Stimulated activated naive CD8-positive, alpha-beta T cell treated with anti-CD3 and anti-CD28 coated beads, Interleukin-15, amount 100 ng/mL, for 72 hours (primary cell): ENCODE measurements at regions not wholly inside any gene's neighbourhood (a gene's known extent, or its start where the extent isn't known, plus 50 kb on each side); places are given as distances from the start of the nearest gene placed in this dataset.
"Not testable (repeated sequence)": the region's sequence is repeated elsewhere in the genome, so short reads cannot be mapped to it uniquely, and the experiment has no call there.

Experiments used
- ATAC-seq: fragments of 150-1000 bp; cut with Tn5 transposase; 2 replicates; pipeline ENCODE4 v1.10.0; 2021; ENCODE audit warnings: mild to moderate bottlenecking, moderate library complexity
- DNase-seq, 2 donors: peaks; one replicate each; pipeline ENCODE4 v3.0.0; 2021 to 2022
- H3K27ac Mint-ChIP-seq, 2 donors: one replicate each; pipeline ENCODE4 v1.8.0; 2022; ENCODE audit warnings: mild to moderate bottlenecking in 2 of 2, mixed read lengths in 2 of 2, moderate library complexity in 2 of 2
- H3K27me3 Mint-ChIP-seq: one replicate; pipeline ENCODE4 v1.8.0; 2022; ENCODE audit warnings: mixed read lengths
- H3K4me1 Mint-ChIP-seq: one replicate; pipeline ENCODE4 v1.8.0; 2022; ENCODE audit warnings: mild to moderate bottlenecking, mixed read lengths
- H3K4me3 Mint-ChIP-seq, 2 donors: one replicate each; pipeline ENCODE4 v1.8.0; 2022; ENCODE audit warnings: mild to moderate bottlenecking in 2 of 2, mixed read lengths in 2 of 2, moderate library complexity in 1 of 2
- H3K9me3 Mint-ChIP-seq, 2 donors: one replicate each; pipeline ENCODE4 v1.8.0; 2022; ENCODE audit warnings: mixed read lengths in 2 of 2

DNA sequence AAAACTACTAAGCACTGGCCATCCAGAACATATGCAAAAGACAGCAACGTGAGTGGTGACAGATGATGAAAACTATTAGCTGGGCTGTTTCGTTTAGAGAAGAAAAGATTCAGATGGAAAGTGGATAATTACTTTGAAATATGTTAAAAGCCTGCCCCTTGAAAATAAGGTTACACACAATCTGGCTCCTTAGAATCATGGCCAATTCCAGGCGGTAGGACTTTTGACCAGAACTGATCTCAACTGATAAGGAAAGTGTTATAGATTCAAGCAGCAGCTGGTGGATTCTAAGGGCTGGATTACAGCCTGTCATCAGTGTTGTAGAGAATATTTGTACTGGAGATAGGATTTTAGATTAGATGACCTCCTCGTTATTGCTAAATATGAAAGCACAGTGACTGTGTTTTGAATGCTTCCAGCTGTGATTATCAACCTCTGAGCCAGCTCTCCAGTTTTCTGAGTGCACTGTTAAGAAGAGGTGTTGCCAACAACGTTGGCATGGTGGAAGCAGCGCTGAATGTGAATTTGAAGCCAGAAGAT lies 75.1 kb downstream of the KBTBD2 start:
- H3K4me1 Mint-ChIP-seq, H3K9me3 Mint-ChIP-seq, H3K27me3 Mint-ChIP-seq, DNase-seq, H3K4me3 Mint-ChIP-seq, H3K27ac Mint-ChIP-seq, ATAC-seq: not testable (repeated sequence)

DNA sequence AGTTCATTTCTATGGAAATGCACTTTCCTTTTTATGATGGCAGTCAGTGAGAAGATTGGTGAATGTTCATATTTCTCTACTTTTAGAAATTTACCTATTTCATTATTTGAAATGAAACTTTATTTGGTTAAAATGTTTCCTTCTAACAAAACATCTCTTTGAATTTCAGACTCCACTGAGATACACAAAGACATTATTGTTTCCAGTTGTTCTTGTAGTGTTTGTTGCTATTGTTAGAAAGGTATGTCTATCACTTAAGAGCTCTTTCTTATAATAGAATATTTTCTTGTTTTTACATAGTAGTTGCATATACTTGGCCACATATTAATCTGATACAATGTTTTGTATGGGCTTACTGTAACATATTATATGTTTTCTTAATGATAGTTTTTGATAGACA lies 76.8 kb downstream of the KBTBD2 start:
- H3K27me3 Mint-ChIP-seq, H3K9me3 Mint-ChIP-seq, DNase-seq, ATAC-seq, H3K27ac Mint-ChIP-seq, H3K4me1 Mint-ChIP-seq, H3K4me3 Mint-ChIP-seq: not testable (repeated sequence)

DNA sequence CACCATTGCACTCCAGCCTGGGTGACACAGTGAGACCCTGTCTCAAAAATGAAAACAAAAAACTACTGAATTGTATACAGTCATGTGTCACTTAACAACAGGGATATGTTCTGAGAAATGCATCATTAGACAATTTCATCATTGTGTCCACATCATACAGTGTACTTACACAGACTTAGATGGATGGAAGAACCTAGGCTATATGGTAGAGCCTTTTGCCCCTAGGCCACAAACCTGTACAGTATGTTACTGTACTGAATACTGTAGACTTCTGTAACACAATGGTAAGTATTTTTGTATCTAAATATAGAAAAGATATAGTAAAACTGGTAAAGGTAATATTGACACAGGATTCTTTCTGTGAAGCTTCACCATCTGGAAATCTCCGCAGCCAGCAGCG lies 81.7 kb downstream of the KBTBD2 start:
- DNase-seq, result no peak
- Mint-ChIP-seq H3K27ac (no peak overlapping the region), H3K9me3 (no peaks in the 10 kb centered on the region), H3K27me3 (no peaks in the 10 kb centered on the region), H3K4me1 (no peaks in the 10 kb centered on the region), H3K4me3 (no peak overlapping the region)
- ATAC-seq, result no peak

DNA sequence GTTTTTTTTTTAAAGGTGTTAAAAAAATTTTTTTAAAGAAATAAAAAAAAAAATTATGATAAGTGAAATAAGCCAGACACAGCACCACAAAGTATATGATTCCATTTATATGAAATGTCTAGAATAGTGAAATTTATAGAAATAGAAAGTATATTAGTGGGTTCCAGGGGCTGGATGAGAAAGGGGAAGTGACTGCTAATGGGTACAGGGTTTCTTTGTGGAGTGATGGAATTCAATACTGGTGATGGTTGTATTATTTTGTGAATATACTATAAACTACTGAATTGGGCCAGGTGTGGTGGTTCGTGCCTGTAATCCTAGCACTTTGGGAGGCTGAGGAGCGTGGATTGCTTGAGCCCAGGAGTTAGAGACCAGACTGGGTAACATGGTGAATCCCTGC lies 82.2 kb downstream of the KBTBD2 start:
- ATAC-seq, result no peak
- Mint-ChIP-seq H3K27ac (peak overlapping the region in 1 of 2 donors; percentile 36), H3K4me3 (no peak overlapping the region), H3K4me1 (no peaks in the 10 kb centered on the region), H3K27me3 (no peaks in the 10 kb centered on the region), H3K9me3 (no peaks in the 10 kb centered on the region)
- no peak for DNase-seq

DNA sequence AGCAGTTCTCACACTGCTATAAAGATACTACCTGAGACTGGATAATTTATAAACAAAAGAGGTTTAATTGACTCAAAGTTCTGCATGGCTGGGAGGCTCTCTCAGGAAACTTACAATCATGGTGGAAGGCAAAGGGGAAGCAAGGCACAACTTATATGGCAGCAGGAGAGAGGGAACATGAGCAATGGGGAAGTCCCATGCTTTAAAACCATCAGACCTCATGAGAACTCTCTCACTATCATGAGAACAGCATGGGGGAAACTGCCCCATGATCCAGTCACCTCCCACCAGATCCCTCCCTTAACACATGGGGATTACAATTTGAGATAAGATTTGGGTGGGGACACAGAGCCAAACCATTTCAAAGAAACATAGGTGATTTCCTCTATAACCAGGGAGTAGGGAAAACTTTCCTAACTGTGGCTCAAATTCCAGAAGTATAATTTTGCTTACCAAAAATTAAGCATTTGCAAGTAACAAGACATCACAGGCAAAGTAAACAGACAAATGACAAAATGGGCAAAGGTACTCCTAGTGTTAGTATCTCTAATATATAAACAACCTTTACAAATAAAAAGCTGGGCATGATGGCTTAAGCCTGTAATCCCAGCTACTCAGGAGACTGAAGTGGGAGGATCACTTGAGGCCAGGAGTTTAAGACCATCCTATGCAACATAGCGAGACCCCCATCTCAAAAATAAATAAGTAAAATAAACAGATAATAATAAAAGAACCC lies 88.0 kb downstream of the KBTBD2 start:
- DNase-seq (no peak), ATAC-seq (no peak)
- Mint-ChIP-seq H3K4me1 (peaks cover 4% of the 10 kb centered on the region), H3K27ac (no peak overlapping the region), H3K4me3 (no peak overlapping the region), H3K27me3 (no peaks in the 10 kb centered on the region), H3K9me3 (peaks cover 20 to 26% of the 10 kb centered on the region in 2 donors)

DNA sequence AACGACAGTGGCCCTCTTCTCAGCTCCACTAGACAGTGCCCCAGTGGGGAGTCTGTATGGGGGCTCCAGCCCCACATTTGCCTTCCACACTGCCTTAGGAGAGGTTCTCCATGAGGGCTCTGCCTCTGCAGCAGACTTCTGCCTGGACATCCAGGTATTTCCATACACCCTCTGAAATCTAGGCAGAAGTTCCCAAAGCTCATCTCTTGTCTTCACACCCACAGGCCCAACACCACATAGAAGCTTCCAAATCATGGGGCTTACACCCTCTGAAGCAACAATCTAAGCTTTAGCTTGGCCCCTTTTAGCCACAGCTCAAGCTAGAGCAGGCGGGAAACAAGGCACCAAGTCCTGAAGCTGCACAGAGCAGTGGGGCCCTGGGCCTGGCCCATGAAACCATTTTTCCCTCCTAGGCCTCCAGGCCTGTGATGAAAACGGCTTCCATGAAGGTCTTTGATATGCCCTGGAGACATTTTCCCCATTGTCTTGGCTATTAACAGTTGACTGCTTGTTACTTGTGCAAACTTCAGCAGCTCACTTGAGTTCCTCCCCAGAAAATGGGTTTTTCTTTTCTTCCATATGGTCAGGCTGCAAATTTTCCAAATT lies 89.2 kb downstream of the KBTBD2 start:
- Mint-ChIP-seq H3K27ac (no peak overlapping the region), H3K27me3 (no peaks in the 10 kb centered on the region), H3K4me1 (peaks cover 4% of the 10 kb centered on the region), H3K9me3 (peaks cover 20 to 26% of the 10 kb centered on the region in 2 donors), H3K4me3 (no peak overlapping the region)
- ATAC-seq, result no peak
- DNase-seq, result no peak

DNA sequence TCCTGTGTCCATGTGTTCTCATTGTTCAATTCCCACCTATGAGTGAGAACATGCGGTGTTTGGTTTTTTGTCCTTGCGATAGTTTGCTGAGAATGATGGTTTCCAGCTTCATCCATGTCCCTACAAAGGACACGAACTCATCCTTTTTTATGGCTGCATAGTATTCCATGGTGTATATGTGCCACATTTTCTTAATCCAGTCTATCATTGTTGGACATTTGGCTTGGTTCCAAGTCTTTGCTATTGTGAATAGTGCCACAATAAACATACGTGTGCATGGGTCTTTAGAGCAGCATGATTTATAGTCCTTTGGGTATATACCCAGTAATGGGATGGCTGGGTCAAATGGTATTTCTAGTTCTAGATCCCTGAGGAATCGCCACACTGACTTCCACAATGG lies 98.5 kb downstream of the KBTBD2 start:
- not testable (repeated sequence) for H3K27ac Mint-ChIP-seq, H3K4me1 Mint-ChIP-seq, H3K9me3 Mint-ChIP-seq, DNase-seq, H3K4me3 Mint-ChIP-seq, ATAC-seq
- peaks cover 20% of the 10 kb centered on the region for H3K27me3 Mint-ChIP-seq

DNA sequence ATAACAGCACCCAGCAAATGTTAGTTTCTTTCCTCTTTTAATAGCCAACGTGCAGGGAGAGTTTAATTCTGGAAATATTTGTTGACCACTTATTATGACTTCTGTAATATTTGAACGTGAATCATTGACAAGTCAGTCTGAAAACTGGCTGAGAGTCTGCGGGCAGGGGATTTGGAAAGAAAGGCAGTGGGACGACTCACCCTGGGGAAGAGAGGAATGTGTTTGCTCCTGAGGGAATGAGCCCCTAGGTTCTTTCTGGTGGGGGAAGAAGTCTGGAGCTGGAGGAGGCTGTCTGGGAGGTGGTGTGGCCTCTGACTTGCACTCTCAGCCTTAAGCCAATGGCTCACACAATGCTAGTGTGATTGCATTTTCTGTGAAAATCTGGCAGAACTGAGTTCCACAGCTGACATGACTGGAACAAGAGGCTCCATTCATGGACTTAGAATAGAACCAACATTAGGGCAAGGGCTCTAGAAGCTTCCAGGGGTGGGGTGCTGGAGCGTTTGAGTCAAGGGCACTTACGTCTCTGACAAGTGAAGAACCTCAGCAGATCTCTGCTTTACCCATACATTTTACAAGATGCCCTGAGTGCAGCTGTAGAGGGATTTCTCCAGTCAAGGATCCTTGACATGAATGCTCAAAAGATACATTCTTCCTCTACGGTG lies 100.7 kb downstream of the KBTBD2 start:
- peaks cover 32% of the 10 kb centered on the region for H3K27me3 Mint-ChIP-seq
- H3K27ac Mint-ChIP-seq, H3K4me3 Mint-ChIP-seq, DNase-seq, H3K9me3 Mint-ChIP-seq, H3K4me1 Mint-ChIP-seq, ATAC-seq: not testable (repeated sequence)

DNA sequence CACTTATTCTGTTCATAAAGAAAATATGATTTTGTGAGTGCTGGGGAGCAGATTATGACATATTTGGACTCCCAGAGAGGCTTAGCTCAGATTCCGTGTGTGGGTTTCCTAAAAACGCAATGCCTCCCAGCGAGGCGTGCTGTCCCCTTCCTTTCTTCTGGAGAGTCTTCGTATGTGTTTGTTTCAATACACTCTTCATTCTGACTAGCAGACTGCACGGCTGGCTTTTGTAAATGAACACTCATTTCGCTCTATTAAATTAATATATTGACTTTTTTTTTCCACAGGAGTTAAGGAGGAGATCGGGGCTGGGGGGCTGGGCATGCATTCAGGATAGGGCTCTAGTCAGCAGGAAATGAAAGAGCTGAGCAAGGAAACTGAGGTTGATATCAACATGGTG lies 102.3 kb downstream of the KBTBD2 start:
- not testable (repeated sequence) for ATAC-seq, H3K9me3 Mint-ChIP-seq, H3K4me3 Mint-ChIP-seq, H3K27ac Mint-ChIP-seq, DNase-seq, H3K4me1 Mint-ChIP-seq
- peaks cover 32% of the 10 kb centered on the region for H3K27me3 Mint-ChIP-seq

DNA sequence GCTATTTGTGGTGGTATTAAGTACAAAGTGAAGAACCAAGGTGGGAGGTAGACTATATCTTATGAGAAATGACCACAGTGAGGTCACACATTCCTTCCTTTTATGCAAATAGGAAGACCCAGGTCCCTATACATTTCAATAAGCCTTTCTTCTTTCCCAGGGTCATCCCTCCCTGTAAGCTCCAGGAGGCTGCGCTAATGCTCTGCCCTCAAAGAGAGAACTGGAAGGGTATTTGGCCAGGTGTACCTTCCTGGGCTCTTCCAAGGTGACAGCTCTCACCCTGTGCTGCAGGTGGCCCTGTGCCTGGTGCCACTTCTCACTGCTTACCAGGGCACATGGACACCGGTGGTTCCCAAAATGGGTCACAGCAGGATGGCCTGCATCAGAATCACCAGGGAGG lies 103.4 kb downstream of the KBTBD2 start:
- not testable (repeated sequence) for H3K4me1 Mint-ChIP-seq, ATAC-seq, H3K9me3 Mint-ChIP-seq, DNase-seq
- Mint-ChIP-seq H3K27ac (peak overlapping the region in 1 of 2 donors; percentile 20), H3K27me3 (peaks cover 32% of the 10 kb centered on the region), H3K4me3 (peak overlapping the region in 1 of 2 donors; percentile 36)

DNA sequence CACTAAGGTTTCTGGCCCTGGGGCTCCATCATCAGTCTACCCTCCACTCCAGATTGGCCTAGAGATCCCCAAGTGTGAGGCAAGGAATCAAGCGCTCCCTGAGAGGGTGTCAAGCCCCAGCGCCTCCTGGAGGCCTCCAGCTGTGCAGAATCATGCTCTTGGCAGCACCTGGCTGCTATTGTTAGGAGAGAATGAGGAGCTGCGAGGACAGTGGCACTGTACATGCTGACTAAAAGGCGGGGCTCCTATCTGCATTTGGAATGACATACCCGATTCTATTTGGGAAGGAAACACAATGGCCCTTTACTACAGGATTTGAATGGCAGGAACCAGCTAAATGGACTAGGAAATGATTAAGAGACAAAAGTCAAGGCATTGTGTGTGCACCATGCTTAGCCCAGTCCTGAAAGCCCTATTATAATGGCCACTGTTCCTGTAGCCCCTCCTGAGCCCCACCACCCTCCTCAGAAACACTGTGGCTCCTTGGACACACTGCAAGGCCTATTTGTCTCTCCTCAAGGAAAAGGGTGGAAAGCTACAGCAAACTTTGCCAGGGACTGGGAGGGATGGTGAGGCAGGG lies 106.1 kb downstream of the KBTBD2 start:
- not testable (repeated sequence) for ATAC-seq, DNase-seq, H3K4me1 Mint-ChIP-seq, H3K27ac Mint-ChIP-seq, H3K4me3 Mint-ChIP-seq
- peaks cover 26% of the 10 kb centered on the region for H3K27me3 Mint-ChIP-seq
- peaks cover 4 to 21% of the 10 kb centered on the region in 2 donors for H3K9me3 Mint-ChIP-seq

DNA sequence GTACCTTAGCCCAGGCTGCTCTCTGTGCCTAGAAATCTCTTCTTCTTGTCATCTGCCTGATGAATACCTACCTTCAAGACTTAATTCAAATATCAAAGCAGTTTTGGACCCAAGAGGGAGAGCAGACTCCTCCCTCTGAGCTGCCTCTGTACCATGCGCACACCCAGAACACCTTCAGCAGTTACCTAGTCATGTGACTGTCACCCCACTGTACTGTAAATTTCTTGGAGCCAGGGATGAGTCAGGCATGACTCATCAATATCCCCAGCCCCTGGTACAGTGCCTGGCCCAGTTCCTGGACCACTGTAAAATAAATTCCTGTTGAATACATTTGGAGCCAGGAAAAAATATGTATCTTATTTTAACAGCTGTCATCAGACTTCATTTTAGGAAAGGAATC lies 111.7 kb downstream of the KBTBD2 start:
- not testable (repeated sequence) for H3K27ac Mint-ChIP-seq, ATAC-seq

DNA sequence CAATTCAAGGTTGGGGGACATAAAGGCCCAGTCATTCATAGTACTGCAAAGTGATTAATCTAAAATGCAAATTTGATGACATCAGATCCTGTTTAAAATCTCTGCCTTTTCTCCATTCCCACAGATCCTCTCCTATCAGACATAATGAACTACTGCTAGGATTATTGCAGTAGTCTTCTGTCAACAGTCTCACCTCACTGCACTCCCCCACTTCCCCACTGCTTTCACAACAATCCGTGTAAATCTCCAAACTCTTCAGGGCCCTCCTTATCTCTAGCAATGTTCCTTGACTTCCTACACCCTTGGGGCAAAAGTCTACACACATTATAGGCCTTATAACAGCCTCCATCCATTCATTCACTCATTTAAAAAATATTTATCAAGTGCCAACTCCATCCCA lies 112.4 kb downstream of the KBTBD2 start:
- Mint-ChIP-seq H3K4me3 (no peak overlapping the region), H3K27me3 (peaks cover 21% of the 10 kb centered on the region), H3K27ac (peak overlapping the region in 1 of 2 donors; percentile 72), H3K4me1 (peaks cover 9% of the 10 kb centered on the region), H3K9me3 (peaks cover 4 to 23% of the 10 kb centered on the region in 2 donors)
- DNase-seq (no peak), ATAC-seq (no peak)

More for the DNA sequence above, 111.7 kb downstream of the KBTBD2 start:
- not testable (repeated sequence) for DNase-seq, H3K4me3 Mint-ChIP-seq, H3K4me1 Mint-ChIP-seq
- peaks cover 4 to 23% of the 10 kb centered on the region in 2 donors for H3K9me3 Mint-ChIP-seq
- peaks cover 15% of the 10 kb centered on the region for H3K27me3 Mint-ChIP-seq

DNA sequence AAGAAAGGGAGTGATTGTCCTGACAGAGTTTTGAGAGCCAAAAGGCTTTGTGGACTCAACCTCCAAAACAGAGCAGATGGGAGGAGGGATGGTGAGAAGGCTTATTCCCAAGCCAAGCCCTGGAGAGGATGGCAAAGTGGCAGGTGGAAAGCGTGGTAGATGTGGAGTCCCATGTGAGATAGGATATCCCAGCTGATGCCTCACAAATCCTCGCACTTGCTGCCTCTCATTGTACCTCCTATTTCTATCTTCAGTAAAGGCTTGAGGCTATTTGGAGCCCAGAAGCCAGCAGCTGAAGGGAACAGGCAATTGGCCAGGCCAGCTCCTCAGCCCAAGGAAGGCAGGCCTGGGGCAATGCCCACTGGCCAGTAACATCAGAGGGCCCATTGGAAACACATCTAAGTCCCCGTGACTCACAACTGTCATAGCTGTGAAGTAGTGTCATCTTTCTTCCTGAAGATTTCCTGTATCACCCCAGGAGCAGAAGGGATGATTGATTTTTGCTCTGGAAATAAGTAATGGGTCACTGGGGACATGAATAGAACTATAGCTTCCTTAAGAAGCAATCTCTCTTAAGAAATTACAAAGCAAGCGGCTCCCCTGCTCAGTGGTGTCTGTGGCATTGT lies 114.4 kb downstream of the KBTBD2 start:
- Mint-ChIP-seq H3K27me3 (peaks cover 34% of the 10 kb centered on the region), H3K9me3 (peaks cover 0 to 19% of the 10 kb centered on the region in 2 donors)
- not testable (repeated sequence) for H3K4me1 Mint-ChIP-seq, H3K27ac Mint-ChIP-seq, ATAC-seq, H3K4me3 Mint-ChIP-seq, DNase-seq

DNA sequence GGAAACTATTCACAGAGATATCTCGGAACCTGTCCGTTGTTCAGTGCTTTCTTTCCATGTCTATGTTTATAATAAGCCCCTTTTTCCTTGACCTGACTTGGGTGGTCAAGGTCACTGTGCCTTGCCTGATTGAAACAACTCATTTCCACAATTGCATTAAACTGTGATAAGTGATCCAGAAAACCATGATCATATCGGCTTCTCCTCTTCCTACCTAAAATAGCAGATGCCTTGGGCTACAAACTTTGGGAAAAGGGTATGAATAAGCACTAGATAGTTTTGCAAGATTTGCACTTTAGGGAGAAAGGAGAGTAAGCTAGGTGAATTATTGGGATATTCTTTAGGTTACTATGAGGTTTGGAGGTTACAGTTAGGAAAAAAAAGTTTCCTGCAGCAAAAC lies 115.2 kb downstream of the KBTBD2 start:
- not testable (repeated sequence) for H3K4me3 Mint-ChIP-seq, DNase-seq, H3K4me1 Mint-ChIP-seq, H3K27ac Mint-ChIP-seq, ATAC-seq
- peaks cover 39% of the 10 kb centered on the region for H3K27me3 Mint-ChIP-seq
- H3K9me3 Mint-ChIP-seq, result peaks cover 0 to 10% of the 10 kb centered on the region in 2 donors
